Esophagus squamous epithelium (tissue), 4 donors: ENCODE measurements at regions not wholly inside any gene's neighbourhood (a gene's known extent, or its start where the extent isn't known, plus 50 kb on each side); places are given as distances from the start of the nearest gene placed in this dataset.

Experiments used
- CTCF ChIP-seq, 6 experiments: fragments of 450-650 bp in 4 of 6; fragments of 200-600 bp in 2 of 6; sonication (generic) in 2 of 6; IDR thresholded peaks; one replicate each; pipeline ENCODE4 v1.5.1; 2016 to 2019; ENCODE audit warnings: antibody characterized with exemption in 6 of 6, mild to moderate bottlenecking in 4 of 6, moderate library complexity in 4 of 6
- POLR2A ChIP-seq, 4 donors: fragments of 450-650 bp; IDR thresholded peaks; one replicate each; pipeline ENCODE4 v1.6.1; 2017; ENCODE audit warnings: antibody characterized with exemption in 4 of 4, mild to moderate bottlenecking in 4 of 4, moderate library complexity in 3 of 4

GRCh38 chr14:98510392-98510791, 761.6 kb downstream of the BCL11B start:
- TF ChIP-seq CTCF (IDR thresholded peaks at IDR 0.05) (no peak), POLR2A (IDR thresholded peaks at IDR 0.05) (no peak)
